ENCODE measurements at regions not wholly inside any gene's neighbourhood (a gene's known extent, or its start where the extent isn't known, plus 50 kb on each side); places are given as distances from the start of the nearest gene placed in this dataset.

- TF ChIP-seq, protein P1, sequence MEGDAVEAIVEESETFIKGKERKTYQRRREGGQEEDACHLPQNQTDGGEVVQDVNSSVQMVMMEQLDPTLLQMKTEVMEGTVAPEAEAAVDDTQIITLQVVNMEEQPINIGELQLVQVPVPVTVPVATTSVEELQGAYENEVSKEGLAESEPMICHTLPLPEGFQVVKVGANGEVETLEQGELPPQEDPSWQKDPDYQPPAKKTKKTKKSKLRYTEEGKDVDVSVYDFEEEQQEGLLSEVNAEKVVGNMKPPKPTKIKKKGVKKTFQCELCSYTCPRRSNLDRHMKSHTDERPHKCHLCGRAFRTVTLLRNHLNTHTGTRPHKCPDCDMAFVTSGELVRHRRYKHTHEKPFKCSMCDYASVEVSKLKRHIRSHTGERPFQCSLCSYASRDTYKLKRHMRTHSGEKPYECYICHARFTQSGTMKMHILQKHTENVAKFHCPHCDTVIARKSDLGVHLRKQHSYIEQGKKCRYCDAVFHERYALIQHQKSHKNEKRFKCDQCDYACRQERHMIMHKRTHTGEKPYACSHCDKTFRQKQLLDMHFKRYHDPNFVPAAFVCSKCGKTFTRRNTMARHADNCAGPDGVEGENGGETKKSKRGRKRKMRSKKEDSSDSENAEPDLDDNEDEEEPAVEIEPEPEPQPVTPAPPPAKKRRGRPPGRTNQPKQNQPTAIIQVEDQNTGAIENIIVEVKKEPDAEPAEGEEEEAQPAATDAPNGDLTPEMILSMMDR (IDR thresholded peaks at IDR 0.05), result no peak
Measured at GRCh38 chr6:98041056-98041455, 758.0 kb upstream of the MMS22L start.

- TF ChIP-seq, protein P1 (IDR thresholded peaks at IDR 0.05), result no peak
Measured at GRCh38 chr6:98041921-98042320, 758.9 kb upstream of the MMS22L start.

- TF ChIP-seq, protein P1 (IDR thresholded peaks at IDR 0.05), result no peak
Measured at GRCh38 chr6:98044151-98044561, 761.1 kb upstream of the MMS22L start.

DNA sequence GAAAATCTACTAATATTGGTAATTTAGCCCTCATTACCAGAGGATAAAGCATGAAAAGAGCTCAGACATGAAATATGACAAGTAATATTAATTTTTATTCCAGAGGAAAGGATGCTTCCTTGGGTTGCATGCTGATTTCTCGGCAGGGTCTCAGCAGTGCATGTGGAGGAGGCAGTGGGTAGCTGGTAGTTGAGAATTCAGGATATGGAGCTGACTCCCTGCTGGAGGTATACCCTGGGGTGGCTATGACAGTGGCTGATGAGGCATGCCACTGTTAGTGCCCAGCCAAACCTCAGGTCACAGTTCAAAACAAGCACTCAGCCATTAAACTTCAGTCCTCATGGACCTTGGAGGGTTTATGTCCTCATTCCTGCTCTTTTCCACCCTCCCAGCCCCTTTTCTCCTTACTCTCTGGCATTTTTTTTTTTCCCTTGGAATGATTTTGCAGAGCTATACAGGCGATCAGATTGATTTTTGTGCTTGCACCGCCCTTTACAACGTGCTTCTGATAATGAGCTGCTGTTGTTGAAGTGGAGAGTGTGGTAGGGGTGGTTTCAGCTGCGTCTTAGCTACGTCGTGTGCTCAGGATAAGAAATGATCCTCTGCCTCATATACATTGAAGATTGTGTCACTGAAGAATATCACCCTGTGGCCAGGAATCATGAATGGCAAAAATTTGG lies 761.9 kb upstream of the MMS22L start:
- TF ChIP-seq, protein P1 (IDR thresholded peaks at IDR 0.05), result no peak

DNA sequence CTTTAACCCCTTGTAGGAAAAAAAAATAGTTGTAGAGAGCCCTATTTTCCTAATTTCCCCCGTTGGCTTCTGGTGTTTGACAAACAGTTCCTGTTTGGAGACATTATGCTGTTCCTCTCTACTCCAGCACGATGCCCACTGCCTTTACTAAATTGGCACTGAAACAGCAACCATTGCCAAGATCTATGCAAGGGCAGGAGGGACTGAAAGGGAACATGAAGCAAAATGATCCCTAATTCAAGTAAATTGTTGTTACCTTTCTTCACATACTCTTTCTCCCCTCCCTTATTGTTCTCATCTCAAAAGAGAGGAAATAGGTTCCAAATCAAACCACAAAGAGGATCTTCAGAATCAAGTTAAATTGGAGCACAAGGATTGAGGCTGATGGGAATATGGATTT lies 764.1 kb upstream of the MMS22L start:
- TF ChIP-seq, protein P1 (IDR thresholded peaks at IDR 0.05), result no peak

DNA sequence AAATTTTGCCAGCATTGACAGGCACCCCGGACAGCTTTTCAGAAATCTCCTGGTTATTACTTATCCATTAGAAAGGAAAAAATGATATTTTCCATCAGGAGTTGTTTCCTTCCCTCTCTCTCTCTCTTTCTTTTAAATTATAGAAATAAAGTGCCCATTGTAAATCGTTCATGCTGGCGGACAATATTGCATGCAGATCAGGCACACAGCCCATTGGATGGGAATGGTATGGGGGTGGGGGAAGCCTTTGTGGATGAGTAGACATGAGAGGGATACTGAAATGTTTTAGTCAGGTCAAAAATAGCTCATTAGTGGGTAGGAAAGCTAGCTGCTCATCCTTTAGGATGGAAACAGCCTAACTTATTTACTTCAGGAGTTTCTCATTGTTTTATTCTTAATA lies 764.9 kb upstream of the MMS22L start:
- TF ChIP-seq, protein P1 (IDR thresholded peaks at IDR 0.05), result no peak

GRCh38 chr6:98054453-98054852 lies 771.4 kb upstream of the MMS22L start:
- TF ChIP-seq, protein P1 (IDR thresholded peaks at IDR 0.05), result peak; percentile 30; the same call in 1 of the 2 replicates

- TF ChIP-seq, protein P1 (IDR thresholded peaks at IDR 0.05), result no peak
Measured at GRCh38 chr6:98056955-98057354, 773.9 kb upstream of the MMS22L start.
